ENCODE measurements at regions not wholly inside any gene's neighbourhood (a gene's known extent, or its start where the extent isn't known, plus 50 kb on each side); places are given as distances from the start of the nearest gene placed in this dataset.

GRCh38 chr10:88065383-88066049, 202.1 kb downstream of the PTEN start:
- Histone ChIP-seq H3K27me3 (ENCODE audit: control insufficient read depth in 2 of 2, insufficient read depth in 1 of 2, low read length in 1 of 2) (no peaks in the 10 kb centered on the region), H3K9me3 (ENCODE audit: control insufficient read depth in 2 of 2, insufficient read depth in 1 of 2, low read length in 1 of 2) (peaks cover 0 to 5% of the 10 kb centered on the region in 2 donors), H3K4me3 (ENCODE audit: low read length in 2 of 2) (no peak overlapping the region), H3K27ac (ENCODE audit: low read depth in 1 of 2, low read length in 1 of 2) (peak overlapping the region; percentile 47 to 67), H3K36me3 (ENCODE audit: control insufficient read depth in 2 of 2, insufficient read depth in 2 of 2, low read length in 1 of 2) (no peaks in the 10 kb centered on the region), H3K4me1 (ENCODE audit: control insufficient read depth in 2 of 2, insufficient read depth in 2 of 2, low read length in 2 of 2) (peaks cover 34 to 69% of the 10 kb centered on the region in 2 donors)
- DNase-seq (ENCODE audit: low read depth in 6 of 9, low spot score in 9 of 9): no peak
- 85% methylated on average over 5 of the region's 5 CpGs for WGBS

- Histone ChIP-seq H3K27me3 (ENCODE audit: control insufficient read depth in 2 of 2, insufficient read depth in 1 of 2, low read length in 1 of 2) (no peaks in the 10 kb centered on the region), H3K36me3 (ENCODE audit: control insufficient read depth in 2 of 2, insufficient read depth in 2 of 2, low read length in 1 of 2) (no peaks in the 10 kb centered on the region), H3K4me3 (ENCODE audit: low read length in 2 of 2) (no peak overlapping the region), H3K27ac (ENCODE audit: low read depth in 1 of 2, low read length in 1 of 2) (peak overlapping the region; percentile 38), H3K9me3 (ENCODE audit: control insufficient read depth in 2 of 2, insufficient read depth in 1 of 2, low read length in 1 of 2) (no peaks in the 10 kb centered on the region), H3K4me1 (ENCODE audit: control insufficient read depth in 2 of 2, insufficient read depth in 2 of 2, low read length in 2 of 2) (peaks cover 34 to 69% of the 10 kb centered on the region in 2 donors)
- 86% methylated on average over 3 of the region's 3 CpGs for WGBS
- no peak for DNase-seq (ENCODE audit: low read depth in 6 of 9, low spot score in 9 of 9)
These were observed 202.9 kb downstream of the PTEN start for GRCh38 chr10:88066319-88066718.

- 25% methylated on average over 6 of the region's 6 CpGs for WGBS
- DNase-seq (ENCODE audit: low read depth in 6 of 9, low spot score in 9 of 9): peak in 7 of 9 donors; percentile 36 to 84 (median 61)
- H3K4me1 ChIP-seq (ENCODE audit: control insufficient read depth in 2 of 2, insufficient read depth in 2 of 2, low read length in 2 of 2): peaks cover 34 to 73% of the 10 kb centered on the region in 2 donors
- H3K27me3 ChIP-seq (ENCODE audit: control insufficient read depth in 2 of 2, insufficient read depth in 1 of 2, low read length in 1 of 2): no peaks in the 10 kb centered on the region
- no peaks in the 10 kb centered on the region for H3K9me3 ChIP-seq (ENCODE audit: control insufficient read depth in 2 of 2, insufficient read depth in 1 of 2, low read length in 1 of 2)
- H3K4me3 ChIP-seq (ENCODE audit: low read length in 2 of 2): no peak overlapping the region
- H3K27ac ChIP-seq (ENCODE audit: low read depth in 1 of 2, low read length in 1 of 2): peak overlapping the region; percentile 38 to 81
- H3K36me3 ChIP-seq (ENCODE audit: control insufficient read depth in 2 of 2, insufficient read depth in 2 of 2, low read length in 1 of 2): no peaks in the 10 kb centered on the region
These were observed 203.5 kb downstream of the PTEN start for GRCh38 chr10:88066876-88067275.

GRCh38 chr10:88067737-88068136, 204.3 kb downstream of the PTEN start:
- no peaks in the 10 kb centered on the region for H3K36me3 ChIP-seq (ENCODE audit: control insufficient read depth in 2 of 2, insufficient read depth in 2 of 2, low read length in 1 of 2)
- H3K27ac ChIP-seq (ENCODE audit: low read depth in 1 of 2, low read length in 1 of 2): peak overlapping the region in 1 of 2 donors; percentile 62
- no peaks in the 10 kb centered on the region for H3K9me3 ChIP-seq (ENCODE audit: control insufficient read depth in 2 of 2, insufficient read depth in 1 of 2, low read length in 1 of 2)
- H3K4me3 ChIP-seq (ENCODE audit: low read length in 2 of 2): no peak overlapping the region
- H3K4me1 ChIP-seq (ENCODE audit: control insufficient read depth in 2 of 2, insufficient read depth in 2 of 2, low read length in 2 of 2): peaks cover 29 to 70% of the 10 kb centered on the region in 2 donors
- no peak for DNase-seq (ENCODE audit: low read depth in 6 of 9, low spot score in 9 of 9)
- H3K27me3 ChIP-seq (ENCODE audit: control insufficient read depth in 2 of 2, insufficient read depth in 1 of 2, low read length in 1 of 2): no peaks in the 10 kb centered on the region

GRCh38 chr10:88069338-88069737, 205.9 kb downstream of the PTEN start:
- H3K36me3 ChIP-seq (ENCODE audit: control insufficient read depth in 2 of 2, insufficient read depth in 2 of 2, low read length in 1 of 2): no peaks in the 10 kb centered on the region
- no peak overlapping the region for H3K4me3 ChIP-seq (ENCODE audit: low read length in 2 of 2)
- no peak overlapping the region for H3K27ac ChIP-seq (ENCODE audit: low read depth in 1 of 2, low read length in 1 of 2)
- 50% methylated on average over 4 of the region's 4 CpGs for WGBS
- DNase-seq (ENCODE audit: low read depth in 6 of 9, low spot score in 9 of 9): no peak
- no peaks in the 10 kb centered on the region for H3K9me3 ChIP-seq (ENCODE audit: control insufficient read depth in 2 of 2, insufficient read depth in 1 of 2, low read length in 1 of 2)
- peaks cover 28 to 56% of the 10 kb centered on the region in 2 donors for H3K4me1 ChIP-seq (ENCODE audit: control insufficient read depth in 2 of 2, insufficient read depth in 2 of 2, low read length in 2 of 2)
- no peaks in the 10 kb centered on the region for H3K27me3 ChIP-seq (ENCODE audit: control insufficient read depth in 2 of 2, insufficient read depth in 1 of 2, low read length in 1 of 2)

- DNase-seq (ENCODE audit: low read depth in 6 of 9, low spot score in 9 of 9): no peak
- WGBS: 89% methylated on average over 10 of the region's 10 CpGs
- Histone ChIP-seq H3K36me3 (ENCODE audit: control insufficient read depth in 2 of 2, insufficient read depth in 2 of 2, low read length in 1 of 2) (no peaks in the 10 kb centered on the region), H3K9me3 (ENCODE audit: control insufficient read depth in 2 of 2, insufficient read depth in 1 of 2, low read length in 1 of 2) (no peaks in the 10 kb centered on the region), H3K27ac (ENCODE audit: low read depth in 1 of 2, low read length in 1 of 2) (no peak overlapping the region), H3K4me1 (ENCODE audit: control insufficient read depth in 2 of 2, insufficient read depth in 2 of 2, low read length in 2 of 2) (peaks cover 19 to 46% of the 10 kb centered on the region in 2 donors), H3K4me3 (ENCODE audit: low read length in 2 of 2) (no peak overlapping the region), H3K27me3 (ENCODE audit: control insufficient read depth in 2 of 2, insufficient read depth in 1 of 2, low read length in 1 of 2) (no peaks in the 10 kb centered on the region)
These were observed 206.9 kb downstream of the PTEN start for GRCh38 chr10:88070080-88070880.

- 81% methylated on average over 4 of the region's 4 CpGs for WGBS
- no peak for DNase-seq (ENCODE audit: low read depth in 6 of 9, low spot score in 9 of 9)
- H3K4me3 ChIP-seq (ENCODE audit: low read length in 2 of 2): no peak overlapping the region
- no peaks in the 10 kb centered on the region for H3K9me3 ChIP-seq (ENCODE audit: control insufficient read depth in 2 of 2, insufficient read depth in 1 of 2, low read length in 1 of 2)
- H3K36me3 ChIP-seq (ENCODE audit: control insufficient read depth in 2 of 2, insufficient read depth in 2 of 2, low read length in 1 of 2): no peaks in the 10 kb centered on the region
- no peaks in the 10 kb centered on the region for H3K27me3 ChIP-seq (ENCODE audit: control insufficient read depth in 2 of 2, insufficient read depth in 1 of 2, low read length in 1 of 2)
- peaks cover 3 to 31% of the 10 kb centered on the region in 2 donors for H3K4me1 ChIP-seq (ENCODE audit: control insufficient read depth in 2 of 2, insufficient read depth in 2 of 2, low read length in 2 of 2)
- no peak overlapping the region for H3K27ac ChIP-seq (ENCODE audit: low read depth in 1 of 2, low read length in 1 of 2)
These were observed 208.5 kb downstream of the PTEN start for GRCh38 chr10:88071879-88072278.

- Histone ChIP-seq H3K27ac (ENCODE audit: low read depth in 1 of 2, low read length in 1 of 2) (no peak overlapping the region), H3K27me3 (ENCODE audit: control insufficient read depth in 2 of 2, insufficient read depth in 1 of 2, low read length in 1 of 2) (no peaks in the 10 kb centered on the region), H3K4me1 (ENCODE audit: control insufficient read depth in 2 of 2, insufficient read depth in 2 of 2, low read length in 2 of 2) (peaks cover 0 to 17% of the 10 kb centered on the region in 2 donors), H3K36me3 (ENCODE audit: control insufficient read depth in 2 of 2, insufficient read depth in 2 of 2, low read length in 1 of 2) (no peaks in the 10 kb centered on the region), H3K9me3 (ENCODE audit: control insufficient read depth in 2 of 2, insufficient read depth in 1 of 2, low read length in 1 of 2) (no peaks in the 10 kb centered on the region), H3K4me3 (ENCODE audit: low read length in 2 of 2) (no peak overlapping the region)
- DNase-seq (ENCODE audit: low read depth in 6 of 9, low spot score in 9 of 9): no peak
- WGBS: 81% methylated on average over 4 of the region's 4 CpGs
These were observed 210.3 kb downstream of the PTEN start for GRCh38 chr10:88073682-88074081.

GRCh38 chr10:88074971-88075370, 211.5 kb downstream of the PTEN start:
- no peaks in the 10 kb centered on the region for H3K9me3 ChIP-seq (ENCODE audit: control insufficient read depth in 2 of 2, insufficient read depth in 1 of 2, low read length in 1 of 2)
- no peaks in the 10 kb centered on the region for H3K27me3 ChIP-seq (ENCODE audit: control insufficient read depth in 2 of 2, insufficient read depth in 1 of 2, low read length in 1 of 2)
- no peak for DNase-seq (ENCODE audit: low read depth in 6 of 9, low spot score in 9 of 9)
- peaks cover 0 to 16% of the 10 kb centered on the region in 2 donors for H3K4me1 ChIP-seq (ENCODE audit: control insufficient read depth in 2 of 2, insufficient read depth in 2 of 2, low read length in 2 of 2)
- H3K4me3 ChIP-seq (ENCODE audit: low read length in 2 of 2): no peak overlapping the region
- H3K36me3 ChIP-seq (ENCODE audit: control insufficient read depth in 2 of 2, insufficient read depth in 2 of 2, low read length in 1 of 2): no peaks in the 10 kb centered on the region
- 99% methylated on average over 5 of the region's 5 CpGs for WGBS
- H3K27ac ChIP-seq (ENCODE audit: low read depth in 1 of 2, low read length in 1 of 2): no peak overlapping the region

Data from thymus (tissue), 11 donors.